Left kidney (tissue), 1 donor: ENCODE measurements at regions not wholly inside any gene's neighbourhood (a gene's known extent, or its start where the extent isn't known, plus 50 kb on each side); places are given as distances from the start of the nearest gene placed in this dataset.
"Not testable (repeated sequence)": the region's sequence is repeated elsewhere in the genome, so short reads cannot be mapped to it uniquely, and the experiment has no call there.

Source experiments
- DNase-seq: peaks from one replicate; pipeline ENCODE4 v3.0.0-alpha.2; 2013

DNA sequence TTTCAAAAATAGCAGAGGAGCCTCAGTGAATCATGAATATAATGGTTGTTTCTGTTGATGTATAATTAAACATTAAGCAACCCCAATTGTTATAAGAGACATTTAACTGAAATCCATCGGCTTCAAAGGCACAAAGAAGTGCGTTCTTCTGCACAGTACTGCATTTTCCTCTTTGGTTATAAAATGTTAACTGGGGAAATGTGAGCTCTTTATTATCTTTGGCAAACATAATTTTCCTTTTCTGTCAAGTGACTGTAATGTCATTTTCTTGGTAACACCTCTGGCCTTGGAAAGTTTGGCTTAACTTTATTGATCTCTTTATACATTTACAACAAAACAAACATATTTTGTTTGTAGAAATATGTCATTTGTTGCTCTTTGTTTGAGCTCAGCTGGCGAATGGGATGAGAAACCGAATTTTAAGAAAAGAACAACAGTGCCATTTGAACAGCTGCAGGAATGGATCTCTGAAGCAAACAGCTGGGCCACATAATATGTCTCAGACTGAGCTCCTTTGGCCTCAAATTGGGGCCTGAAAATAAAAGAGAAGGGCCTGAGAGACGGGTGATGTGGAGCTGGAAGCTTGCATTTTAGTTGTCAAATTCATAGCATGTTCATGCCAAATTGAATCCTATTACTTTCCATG lies 427.0 kb upstream of the SPTLC3 start:
- no peak for DNase-seq

DNA sequence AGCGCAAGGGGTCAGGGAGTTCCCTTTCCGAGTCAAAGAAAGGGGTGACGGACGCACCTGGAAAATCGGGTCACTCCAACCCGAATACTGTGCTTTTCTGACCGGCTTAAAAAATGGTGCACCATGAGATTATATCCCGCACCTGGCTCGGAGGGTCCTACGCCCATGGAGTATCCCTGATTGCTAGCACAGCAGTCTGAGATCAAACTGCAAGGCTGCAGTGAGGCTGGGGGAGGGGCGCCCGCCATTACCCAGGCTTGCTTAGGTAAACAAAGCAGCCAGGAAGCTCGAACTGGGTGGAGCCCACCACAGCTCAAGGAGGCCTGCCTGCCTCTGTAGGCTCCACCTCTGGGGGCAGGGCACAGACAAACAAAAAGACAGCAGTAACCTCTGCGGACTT lies 426.1 kb upstream of the SPTLC3 start:
- DNase-seq, result not testable (repeated sequence)

DNA sequence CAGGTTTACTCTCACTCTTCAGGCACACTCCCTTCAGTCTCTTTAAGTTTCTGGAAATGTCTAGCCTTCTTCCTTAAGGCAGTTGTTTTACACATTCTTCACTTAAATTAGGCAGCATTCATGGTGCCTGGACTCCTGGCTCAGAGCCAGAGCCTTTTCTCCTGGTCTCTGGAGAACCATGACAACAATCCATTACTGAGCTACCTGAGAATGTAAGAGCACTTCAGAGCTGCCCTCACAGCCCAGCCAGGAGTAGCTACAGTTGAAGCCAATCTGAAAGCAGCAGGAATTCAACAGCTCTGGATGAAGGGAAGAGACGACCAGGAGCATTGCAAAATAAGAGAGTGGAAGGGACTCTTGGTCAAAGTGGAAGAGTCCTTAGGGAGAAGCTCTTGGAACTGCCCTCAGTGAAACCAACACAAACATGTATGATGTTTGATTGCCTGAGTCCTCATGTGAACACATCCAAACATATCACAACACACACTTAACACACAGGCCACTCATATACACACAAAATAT lies 416.8 kb upstream of the SPTLC3 start:
- DNase-seq, result no peak

DNA sequence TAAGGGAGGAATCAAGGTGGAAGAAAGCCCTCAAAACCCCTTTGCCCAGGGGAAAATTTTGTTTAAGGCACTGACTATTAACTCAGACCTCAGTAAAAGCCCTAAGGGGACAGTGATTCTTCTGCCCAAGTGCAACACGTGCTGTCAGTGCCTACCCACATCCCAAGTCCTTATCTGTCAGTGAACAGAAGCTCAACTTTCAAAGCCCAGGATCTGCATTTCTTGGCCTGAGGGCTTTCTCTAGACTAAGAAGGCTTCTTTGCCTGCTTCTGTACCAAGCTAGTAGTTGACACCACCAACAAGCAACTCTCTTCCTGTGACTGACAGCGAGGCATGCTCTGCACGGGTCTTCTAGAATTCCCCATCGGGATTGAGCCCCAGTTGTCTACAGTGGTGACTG lies 416.0 kb upstream of the SPTLC3 start:
- DNase-seq, result no peak

DNA sequence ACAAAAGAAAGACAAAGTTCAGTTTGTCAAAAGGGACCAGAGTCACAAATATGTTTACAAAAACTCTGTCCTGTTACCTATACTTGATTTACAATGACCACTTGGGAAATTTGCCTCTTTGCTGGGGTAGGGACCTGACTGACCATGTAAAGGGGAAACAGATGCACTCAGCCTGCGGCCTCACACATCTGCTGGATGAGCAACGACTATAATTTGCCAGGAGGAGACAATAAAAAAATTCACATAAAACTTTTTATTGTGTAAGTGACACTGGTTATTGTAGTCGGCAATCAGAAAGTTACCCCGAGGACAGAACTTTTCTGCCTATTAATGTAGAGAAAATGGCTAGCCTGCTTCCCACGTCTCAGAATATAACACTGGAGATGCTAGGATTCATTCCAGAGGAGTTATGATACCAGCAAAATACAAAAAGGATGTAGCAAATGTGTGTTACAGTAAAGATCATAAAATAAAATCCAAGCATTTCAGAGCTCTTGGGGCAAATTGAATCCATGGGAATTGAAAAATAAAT lies 415.4 kb upstream of the SPTLC3 start:
- DNase-seq, result no peak

DNA sequence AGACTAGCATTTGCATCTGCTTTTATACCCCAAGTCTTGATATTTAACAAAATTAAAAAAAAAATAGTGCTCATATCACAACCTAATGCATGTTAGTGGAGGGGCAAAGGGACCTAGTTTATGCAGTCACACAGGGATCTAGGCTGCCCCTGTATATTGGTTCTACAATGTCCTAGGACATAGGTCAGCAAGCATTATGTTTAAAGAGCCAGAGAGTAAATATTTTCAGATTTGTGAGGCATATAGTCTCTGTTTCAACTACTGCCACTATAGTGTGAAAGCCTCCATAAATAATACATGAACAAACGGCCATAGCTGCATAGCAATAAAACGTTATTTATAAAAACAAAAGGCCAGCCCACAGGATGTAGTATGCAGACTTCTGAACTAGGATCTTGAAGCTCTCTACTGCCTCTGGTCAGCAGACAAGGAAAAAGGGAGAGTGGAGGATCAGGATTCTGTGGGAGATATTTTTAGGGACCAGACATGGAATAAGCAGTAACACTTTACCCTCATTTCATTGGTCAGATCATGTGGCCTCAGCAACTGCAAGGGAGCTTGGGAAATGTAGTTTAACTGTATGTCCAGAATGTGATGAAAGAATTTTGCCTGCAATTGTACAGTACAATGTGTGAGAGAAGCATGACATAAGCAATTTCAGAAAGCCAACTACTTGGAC lies 414.2 kb upstream of the SPTLC3 start:
- peak; percentile 46 for DNase-seq

DNA sequence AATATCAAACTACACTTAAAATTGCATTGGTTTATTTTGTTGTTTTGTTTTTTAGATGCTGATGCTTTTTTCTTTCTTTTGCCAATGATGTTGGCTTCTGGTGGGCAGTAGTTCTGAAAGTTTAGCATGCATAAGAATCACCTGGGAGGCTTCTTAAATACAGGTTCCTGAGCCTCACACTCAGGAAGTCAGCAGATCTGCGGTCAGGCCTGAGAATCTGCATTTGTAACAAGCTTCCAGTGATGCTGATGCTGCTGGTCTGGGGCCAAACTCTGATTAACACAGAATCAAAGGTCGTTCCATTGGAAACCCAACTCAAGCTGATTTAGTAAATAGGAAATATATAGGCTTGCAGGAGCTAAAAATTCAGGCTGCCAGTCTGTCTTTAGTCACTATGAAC lies 412.9 kb upstream of the SPTLC3 start:
- DNase-seq, result no peak

DNA sequence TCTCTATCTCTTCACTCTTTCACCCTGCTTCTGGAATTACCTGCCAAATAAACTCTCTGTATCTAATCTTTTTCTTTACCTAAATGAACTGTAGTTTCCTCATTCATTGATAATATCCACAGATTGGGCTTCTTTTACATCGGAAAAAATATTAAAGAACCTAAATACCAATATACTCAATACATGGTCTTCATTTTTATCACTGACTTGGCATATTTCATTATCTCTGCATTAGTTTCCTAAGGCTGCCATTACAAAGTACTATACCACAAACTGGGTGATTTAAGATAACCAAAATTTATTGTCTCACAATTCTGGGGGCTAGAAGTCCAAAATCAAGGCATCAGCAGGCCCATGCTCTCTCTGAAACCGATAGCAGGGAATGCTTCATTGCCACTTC lies 411.9 kb upstream of the SPTLC3 start:
- no peak for DNase-seq

DNA sequence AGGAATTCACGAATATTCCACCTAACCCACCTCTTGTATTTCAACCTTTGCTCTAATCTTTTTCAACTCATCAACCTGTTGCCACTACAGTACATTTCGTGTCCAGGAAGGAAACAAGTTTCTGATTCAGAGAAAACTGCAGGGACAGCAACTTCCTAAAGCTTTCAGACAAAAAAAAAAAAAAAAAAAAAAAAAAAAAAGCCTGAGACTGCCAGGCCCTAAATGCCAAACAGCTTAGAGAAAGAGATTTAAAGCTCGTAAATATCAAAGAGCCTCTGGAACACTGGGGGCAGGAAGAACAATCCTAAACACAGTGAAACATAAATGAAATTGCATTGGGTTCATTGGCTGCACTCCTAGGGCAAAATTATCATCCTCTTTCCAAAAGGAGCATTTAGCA lies 411.2 kb upstream of the SPTLC3 start:
- no peak for DNase-seq

DNA sequence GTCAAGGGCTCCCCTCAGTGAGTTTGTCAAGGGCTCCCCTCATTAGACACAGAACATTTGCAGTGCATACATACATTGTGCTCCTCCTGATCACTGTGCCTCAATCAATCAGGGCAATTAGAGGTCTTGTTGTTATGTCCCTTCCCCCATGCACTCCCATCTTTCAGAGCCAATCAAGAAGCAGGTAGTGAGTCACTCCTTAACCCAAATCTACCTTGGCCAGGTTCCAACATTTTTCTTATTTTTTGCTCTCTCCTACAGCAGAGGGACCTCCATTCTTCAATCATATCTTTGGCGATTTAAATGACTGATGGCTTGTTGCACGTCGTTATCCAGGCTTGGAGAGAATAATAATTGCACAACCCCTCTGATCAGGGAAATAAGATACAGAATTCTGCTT lies 409.9 kb upstream of the SPTLC3 start:
- no peak for DNase-seq

DNA sequence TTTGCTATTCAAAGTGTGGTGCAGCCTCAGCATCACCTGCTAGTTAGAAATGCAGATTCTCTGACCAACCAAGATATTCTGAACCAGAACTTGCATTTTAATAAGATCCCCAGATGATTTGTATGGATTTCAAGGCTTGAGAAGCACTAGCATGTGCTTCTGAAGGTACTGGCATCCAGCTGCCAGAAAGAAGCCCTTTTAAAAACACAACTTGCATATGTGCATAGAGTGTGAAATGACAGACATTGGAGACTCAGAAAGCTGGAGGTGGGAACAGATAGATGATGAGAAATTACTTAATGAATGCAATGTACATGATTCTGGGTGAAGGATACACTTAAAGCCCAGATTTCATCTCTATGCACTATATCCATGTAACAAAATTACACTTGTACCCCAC lies 409.3 kb upstream of the SPTLC3 start:
- DNase-seq, result no peak

DNA sequence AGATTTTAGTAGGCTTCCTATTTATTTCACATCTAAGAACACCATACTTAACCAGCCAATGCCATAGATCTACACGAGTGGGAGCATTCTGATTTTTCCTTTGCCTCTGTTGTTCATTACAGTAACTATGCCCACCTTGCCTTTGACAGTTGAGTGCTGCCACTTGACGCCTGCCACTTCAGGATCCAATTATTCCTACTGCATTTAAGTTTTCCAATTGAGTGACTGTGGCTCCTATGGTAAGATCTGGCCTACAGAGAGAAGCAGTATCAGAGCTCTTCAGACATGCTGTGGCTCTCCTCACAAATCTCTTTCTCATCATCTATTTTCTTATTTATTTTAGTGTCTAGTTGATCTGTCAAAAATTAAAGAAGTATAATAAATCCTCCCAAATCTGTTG lies 403.0 kb upstream of the SPTLC3 start:
- DNase-seq, result no peak

DNA sequence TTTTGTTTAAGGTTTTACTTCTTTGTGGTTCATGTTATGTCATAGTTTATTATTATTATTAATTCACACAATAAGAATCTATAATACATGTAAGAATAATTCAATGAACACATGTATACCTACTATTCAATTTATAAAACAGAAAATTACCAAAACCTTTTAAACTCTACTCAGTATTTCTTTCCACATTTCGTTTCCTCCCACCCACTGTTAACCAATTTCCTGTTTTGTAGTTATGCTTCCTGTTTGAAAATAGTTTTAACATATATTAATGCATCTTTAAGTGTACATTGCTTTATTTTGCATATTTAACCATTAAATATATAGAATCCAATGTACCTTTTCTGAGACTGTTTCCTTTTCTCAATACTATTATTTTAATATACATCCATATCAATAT lies 397.9 kb upstream of the SPTLC3 start:
- DNase-seq, result no peak

DNA sequence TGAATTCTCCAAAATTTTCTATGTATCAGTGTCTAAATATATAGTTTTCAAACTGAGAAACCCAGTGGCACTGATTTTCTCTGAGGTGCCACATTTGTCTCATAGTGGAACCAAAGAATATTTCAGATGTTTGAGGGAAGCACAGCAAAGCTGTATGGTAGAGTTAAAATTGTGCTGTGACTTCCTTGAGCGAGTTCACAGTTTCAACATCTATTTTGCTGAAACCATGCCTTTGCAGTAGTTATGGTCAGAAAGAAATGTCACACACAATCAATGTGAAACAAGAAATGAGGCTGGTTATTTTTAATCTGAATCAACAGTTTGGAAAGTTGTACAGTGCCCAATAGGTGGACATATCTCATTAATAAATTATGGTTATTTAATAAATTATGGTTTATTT lies 394.0 kb upstream of the SPTLC3 start:
- DNase-seq, result no peak

DNA sequence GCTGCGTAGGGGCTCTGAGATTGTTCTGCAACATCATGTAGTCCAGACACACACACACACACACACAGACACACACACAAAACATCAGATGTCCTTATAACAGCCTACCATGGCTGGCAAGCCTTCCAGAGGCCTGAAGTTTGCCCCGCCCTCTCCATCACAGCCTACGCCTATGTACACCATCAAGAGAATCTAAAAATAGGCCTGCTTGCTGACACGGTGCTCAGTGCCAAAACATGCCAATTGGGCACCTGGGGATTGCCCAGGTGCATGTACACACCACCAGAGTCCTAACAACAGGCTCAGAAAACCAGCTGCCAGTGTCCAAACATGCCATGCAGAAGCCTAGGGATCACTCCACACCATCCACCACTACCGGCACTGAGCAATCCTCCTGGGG lies 391.7 kb upstream of the SPTLC3 start:
- DNase-seq, result no peak

DNA sequence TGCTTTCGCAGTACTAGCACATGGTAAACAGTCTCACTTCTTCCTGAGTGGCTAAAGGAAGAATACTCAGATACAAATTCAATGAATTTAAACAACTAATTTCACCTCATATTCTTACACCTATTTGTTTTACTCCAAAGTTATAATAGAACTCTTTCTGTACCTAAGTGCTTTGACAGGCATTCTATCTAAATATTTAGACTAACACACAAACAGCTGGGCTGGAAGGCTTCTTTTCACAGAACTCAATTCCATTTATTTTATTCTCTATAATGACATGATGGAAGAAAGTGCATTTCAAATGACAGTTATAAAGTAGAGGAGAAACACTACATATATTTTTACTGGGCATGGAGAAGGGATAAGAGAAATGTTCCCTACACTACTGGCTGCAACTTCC lies 384.9 kb upstream of the SPTLC3 start:
- no peak for DNase-seq

DNA sequence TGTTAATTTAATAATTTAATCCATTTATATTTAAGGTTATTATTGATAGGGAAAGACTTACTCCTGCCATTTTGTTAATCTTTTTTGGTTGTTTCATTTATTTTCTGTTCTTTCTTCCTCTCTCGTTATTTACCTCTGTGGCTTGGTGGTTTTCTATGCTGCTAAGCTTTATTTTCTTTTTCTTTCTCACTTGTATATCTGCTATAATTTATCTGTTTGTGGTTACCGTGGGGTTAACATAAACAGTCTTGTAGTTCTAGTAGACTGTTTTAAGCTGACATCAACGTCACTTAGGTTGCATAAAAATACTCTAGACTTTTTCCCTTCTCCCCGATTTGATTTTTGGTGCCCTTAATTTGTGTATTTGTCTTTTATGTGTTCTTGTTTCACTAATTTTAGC lies 381.3 kb upstream of the SPTLC3 start:
- DNase-seq, result no peak

DNA sequence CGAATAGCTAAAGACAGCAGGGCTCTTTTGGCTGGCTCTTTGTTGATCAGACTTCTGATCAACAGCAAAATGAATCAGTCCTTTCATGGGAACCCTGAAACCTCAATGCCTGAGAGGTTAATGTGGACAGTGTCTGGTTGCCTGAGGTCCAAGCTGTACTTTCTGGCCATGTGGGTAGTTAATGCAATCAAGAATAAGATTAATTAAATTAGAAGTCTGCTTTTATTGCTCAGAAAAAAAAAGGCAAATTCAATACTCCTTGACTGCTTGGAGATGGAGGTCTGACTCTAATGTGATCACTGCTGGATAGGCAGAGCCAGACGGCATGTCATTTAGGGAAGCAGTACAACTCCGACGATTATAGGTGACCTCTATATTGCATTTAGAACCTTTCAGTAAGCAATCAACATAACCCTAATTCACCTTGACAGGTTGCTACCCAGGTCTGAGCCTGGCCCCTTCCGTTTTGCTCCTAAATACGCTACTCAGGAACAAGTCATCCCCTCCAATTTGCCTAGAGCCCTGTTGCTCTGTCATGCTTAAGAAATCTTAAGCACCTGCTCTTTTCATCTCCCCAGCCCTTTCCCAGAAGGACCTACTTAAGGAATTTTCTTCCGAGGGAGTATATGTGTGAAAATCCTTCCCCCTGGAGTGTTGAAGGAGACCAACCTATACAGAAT lies 370.0 kb upstream of the SPTLC3 start:
- no peak for DNase-seq

DNA sequence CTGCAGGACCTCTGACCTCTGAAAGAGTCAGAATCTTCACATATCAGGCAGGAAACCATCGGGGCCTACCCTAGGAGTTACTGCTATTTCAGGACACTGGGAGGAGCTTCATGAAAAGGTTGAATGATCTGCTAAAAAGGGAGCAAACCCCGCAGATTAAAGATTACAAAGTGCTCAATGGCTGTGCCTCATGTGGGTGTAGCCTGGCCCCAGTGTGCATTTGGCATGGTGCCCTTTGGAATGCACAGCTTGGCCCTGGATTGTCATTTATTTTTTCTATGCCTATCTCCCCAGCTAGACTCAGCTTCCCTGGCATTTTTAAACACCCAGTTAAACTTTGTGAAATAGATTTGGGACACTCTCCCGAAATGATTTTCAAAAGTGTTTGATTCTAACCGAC lies 368.5 kb upstream of the SPTLC3 start:
- no peak for DNase-seq

DNA sequence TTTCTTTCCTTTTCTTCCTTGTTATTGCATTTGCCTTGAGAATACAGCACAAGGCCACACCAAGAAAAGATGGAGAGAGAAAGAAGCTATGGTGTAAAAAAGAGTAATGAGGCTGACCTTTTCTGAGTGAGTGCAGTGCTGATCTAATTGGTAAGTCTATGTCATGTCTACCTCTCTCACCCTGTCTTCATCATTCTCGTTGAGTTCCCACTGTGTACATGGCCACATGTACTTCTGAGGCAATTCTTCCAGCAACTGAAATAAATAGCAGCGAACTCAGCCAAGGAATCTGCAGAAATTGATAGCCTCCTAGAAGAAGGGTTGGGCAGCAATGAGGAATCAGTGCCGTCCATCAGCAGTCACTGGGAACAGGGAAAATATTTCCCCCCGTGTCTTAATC lies 367.2 kb upstream of the SPTLC3 start:
- no peak for DNase-seq

DNA sequence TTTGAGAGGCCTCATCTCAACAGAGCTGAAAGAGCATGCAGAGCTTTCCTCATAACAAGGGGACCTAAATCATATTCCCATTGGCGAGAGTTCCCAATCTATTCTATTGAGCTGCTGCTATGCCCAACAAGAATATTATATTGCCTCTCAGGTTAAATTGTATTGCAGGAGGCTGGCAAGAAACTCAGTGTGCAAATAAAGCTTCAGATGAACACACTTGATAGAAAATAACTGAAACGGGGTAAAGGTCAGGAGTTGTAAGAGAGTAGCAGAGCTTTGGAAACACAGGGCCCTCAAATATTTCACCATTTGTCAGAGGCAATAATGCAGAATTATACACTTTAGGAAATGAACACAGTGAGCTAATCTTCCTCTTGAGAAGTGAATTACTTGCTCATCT lies 364.3 kb upstream of the SPTLC3 start:
- DNase-seq, result no peak

DNA sequence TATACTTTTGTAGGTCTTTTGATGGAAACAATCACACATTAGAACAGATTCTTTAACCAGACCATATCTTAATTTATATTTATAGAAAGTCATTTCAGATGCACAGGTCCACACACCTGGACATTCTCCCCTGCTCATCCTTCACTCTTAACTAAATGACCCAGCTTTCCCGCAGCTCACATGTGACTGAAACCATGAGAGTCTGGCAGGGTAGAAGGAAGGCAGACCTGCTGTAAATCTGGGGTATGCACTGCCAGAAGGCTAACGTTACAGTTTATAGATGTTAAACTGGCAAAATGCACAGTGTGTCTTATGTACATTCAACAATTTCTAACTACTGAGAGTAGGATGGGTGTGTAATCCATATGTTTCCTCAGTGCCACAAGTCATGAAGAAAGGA lies 359.5 kb upstream of the SPTLC3 start:
- no peak for DNase-seq

DNA sequence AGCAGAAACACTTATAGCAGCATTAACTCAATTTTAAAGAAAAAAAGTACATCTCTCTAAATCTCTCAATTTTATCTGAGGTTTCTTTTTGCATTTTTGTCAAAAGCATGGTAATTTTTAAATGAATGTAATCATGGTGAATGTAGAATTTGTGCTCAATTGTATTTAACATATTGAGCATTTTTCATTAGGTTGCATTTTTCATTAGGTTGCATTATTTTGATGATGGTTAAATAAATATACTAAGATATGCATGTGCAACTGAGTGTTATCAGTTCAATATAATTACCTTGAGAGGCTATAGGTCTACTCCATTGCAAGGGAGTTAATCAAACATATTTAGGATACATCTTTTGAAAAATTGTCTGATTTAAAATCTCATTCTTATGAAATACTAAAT lies 355.1 kb upstream of the SPTLC3 start:
- DNase-seq, result no peak
